HCT116 (cell line): ENCODE measurements at regions not wholly inside any gene's neighbourhood (a gene's known extent, or its start where the extent isn't known, plus 50 kb on each side); places are given as distances from the start of the nearest gene placed in this dataset.

Experiments
- ATF3 ChIP-seq: IDR thresholded peaks from 2 replicates; pipeline ENCODE4 v1.6.1; 2012
- CEBPB ChIP-seq: IDR thresholded peaks from 2 replicates; pipeline ENCODE4 v1.6.1; 2012; ENCODE audit warnings: low read depth
- EGR1 ChIP-seq: IDR thresholded peaks from 2 replicates; pipeline ENCODE4 v1.6.1; 2012; ENCODE audit warnings: low read depth
- EZH2 ChIP-seq: fragments of 200-600 bp; sonication (generic); IDR thresholded peaks from 2 replicates; pipeline ENCODE4 v1.6.1; 2017; ENCODE audit warnings: antibody characterized with exemption, mixed run types
- EZH2phosphoT487 ChIP-seq: fragments of 200-600 bp; IDR thresholded peaks from 2 replicates; pipeline ENCODE4 v1.6.1; 2018; ENCODE audit warnings: antibody characterized with exemption, borderline replicate concordance
- JUND ChIP-seq: IDR thresholded peaks from 2 replicates; pipeline ENCODE4 v1.6.1; 2012
- MAX ChIP-seq: IDR thresholded peaks from 2 replicates; pipeline ENCODE4 v1.6.1; 2012
- POLR2A ChIP-seq: IDR thresholded peaks from 2 replicates; pipeline ENCODE4 v1.7.0; 2011; ENCODE audit warnings: borderline replicate concordance; ENCODE audit not compliant: insufficient read depth, insufficient read length; ENCODE audit errors: extremely low read depth
- POLR2AphosphoS5 ChIP-seq: IDR thresholded peaks from 2 replicates; pipeline ENCODE4 v1.6.1; 2011; ENCODE audit warnings: mild to moderate bottlenecking, low read depth, low read length, moderate library complexity
- RAD21 ChIP-seq: IDR thresholded peaks from 2 replicates; pipeline ENCODE4 v1.6.1; 2012; ENCODE audit warnings: low read depth, mild to moderate bottlenecking
- SP1 ChIP-seq: IDR thresholded peaks from 2 replicates; pipeline ENCODE4 v1.6.1; 2012; ENCODE audit warnings: low read depth
- TCF7L2 ChIP-seq: IDR thresholded peaks from 2 replicates; pipeline ENCODE4 v1.7.0; 2011; ENCODE audit warnings: borderline replicate concordance, inconsistent platforms; ENCODE audit not compliant: insufficient read depth, insufficient read length; ENCODE audit errors: extremely low read depth
- TF ChIP-seq, protein P1 (sequence below), 3 experiments: fragments of 200-600 bp in 1 of 3; sonication (generic) in 1 of 3; IDR thresholded peaks in 2 of 3; conservative IDR thresholded peaks in 1 of 3; 2 replicates each; pipeline ENCODE4 v1.5.1; 2012 to 2017; ENCODE audit warnings: low read depth in 2 of 3, low read length in 2 of 3, antibody characterized with exemption in 1 of 3, borderline replicate concordance in 1 of 3, control low read depth in 1 of 3, mild to moderate bottlenecking in 1 of 3, mixed read lengths in 1 of 3, mixed run types in 1 of 3, moderate library complexity in 1 of 3; ENCODE audit not compliant: insufficient read depth in 1 of 3
- TF ChIP-seq, protein P2 (sequence below): IDR thresholded peaks from 2 replicates; pipeline ENCODE4 v1.6.1; 2012; ENCODE audit warnings: low read depth

DNA sequence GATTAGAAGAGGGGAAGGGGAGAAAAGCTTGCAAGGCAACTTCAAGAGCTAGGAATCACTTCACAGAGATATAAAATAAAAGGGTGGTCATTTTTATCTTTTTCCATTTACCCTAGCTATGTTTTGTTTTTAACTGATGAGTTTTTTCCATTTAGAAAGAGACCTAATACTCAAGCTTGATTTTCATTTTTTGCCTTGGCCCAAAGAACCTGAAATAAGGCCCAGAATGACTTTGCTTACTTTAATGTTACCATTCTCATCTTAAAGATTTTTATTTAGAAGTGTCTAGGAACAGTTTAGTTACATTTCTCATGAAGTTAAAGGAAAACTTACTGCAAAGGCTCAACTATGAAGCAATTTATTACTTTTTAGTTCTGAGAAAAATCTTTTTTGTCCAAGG lies 276.3 kb upstream of the ZSWIM2 start:
- TF ChIP-seq SP1: no peak
- TF ChIP-seq EZH2: no peak
- no peak for TF ChIP-seq POLR2A
- TF ChIP-seq, protein P1, sequence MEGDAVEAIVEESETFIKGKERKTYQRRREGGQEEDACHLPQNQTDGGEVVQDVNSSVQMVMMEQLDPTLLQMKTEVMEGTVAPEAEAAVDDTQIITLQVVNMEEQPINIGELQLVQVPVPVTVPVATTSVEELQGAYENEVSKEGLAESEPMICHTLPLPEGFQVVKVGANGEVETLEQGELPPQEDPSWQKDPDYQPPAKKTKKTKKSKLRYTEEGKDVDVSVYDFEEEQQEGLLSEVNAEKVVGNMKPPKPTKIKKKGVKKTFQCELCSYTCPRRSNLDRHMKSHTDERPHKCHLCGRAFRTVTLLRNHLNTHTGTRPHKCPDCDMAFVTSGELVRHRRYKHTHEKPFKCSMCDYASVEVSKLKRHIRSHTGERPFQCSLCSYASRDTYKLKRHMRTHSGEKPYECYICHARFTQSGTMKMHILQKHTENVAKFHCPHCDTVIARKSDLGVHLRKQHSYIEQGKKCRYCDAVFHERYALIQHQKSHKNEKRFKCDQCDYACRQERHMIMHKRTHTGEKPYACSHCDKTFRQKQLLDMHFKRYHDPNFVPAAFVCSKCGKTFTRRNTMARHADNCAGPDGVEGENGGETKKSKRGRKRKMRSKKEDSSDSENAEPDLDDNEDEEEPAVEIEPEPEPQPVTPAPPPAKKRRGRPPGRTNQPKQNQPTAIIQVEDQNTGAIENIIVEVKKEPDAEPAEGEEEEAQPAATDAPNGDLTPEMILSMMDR (IDR thresholded peaks at IDR 0.05 in 2 of 3, conservative IDR thresholded peaks at IDR 0.05 in 1 of 3; ENCODE audit: borderline replicate concordance in 1 of 3, insufficient read depth in 1 of 3, low read depth in 2 of 3, low read length in 2 of 3): no peak
- TF ChIP-seq JUND: no peak
- TF ChIP-seq, protein P2, sequence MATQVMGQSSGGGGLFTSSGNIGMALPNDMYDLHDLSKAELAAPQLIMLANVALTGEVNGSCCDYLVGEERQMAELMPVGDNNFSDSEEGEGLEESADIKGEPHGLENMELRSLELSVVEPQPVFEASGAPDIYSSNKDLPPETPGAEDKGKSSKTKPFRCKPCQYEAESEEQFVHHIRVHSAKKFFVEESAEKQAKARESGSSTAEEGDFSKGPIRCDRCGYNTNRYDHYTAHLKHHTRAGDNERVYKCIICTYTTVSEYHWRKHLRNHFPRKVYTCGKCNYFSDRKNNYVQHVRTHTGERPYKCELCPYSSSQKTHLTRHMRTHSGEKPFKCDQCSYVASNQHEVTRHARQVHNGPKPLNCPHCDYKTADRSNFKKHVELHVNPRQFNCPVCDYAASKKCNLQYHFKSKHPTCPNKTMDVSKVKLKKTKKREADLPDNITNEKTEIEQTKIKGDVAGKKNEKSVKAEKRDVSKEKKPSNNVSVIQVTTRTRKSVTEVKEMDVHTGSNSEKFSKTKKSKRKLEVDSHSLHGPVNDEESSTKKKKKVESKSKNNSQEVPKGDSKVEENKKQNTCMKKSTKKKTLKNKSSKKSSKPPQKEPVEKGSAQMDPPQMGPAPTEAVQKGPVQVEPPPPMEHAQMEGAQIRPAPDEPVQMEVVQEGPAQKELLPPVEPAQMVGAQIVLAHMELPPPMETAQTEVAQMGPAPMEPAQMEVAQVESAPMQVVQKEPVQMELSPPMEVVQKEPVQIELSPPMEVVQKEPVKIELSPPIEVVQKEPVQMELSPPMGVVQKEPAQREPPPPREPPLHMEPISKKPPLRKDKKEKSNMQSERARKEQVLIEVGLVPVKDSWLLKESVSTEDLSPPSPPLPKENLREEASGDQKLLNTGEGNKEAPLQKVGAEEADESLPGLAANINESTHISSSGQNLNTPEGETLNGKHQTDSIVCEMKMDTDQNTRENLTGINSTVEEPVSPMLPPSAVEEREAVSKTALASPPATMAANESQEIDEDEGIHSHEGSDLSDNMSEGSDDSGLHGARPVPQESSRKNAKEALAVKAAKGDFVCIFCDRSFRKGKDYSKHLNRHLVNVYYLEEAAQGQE: no peak
- TF ChIP-seq TCF7L2: no peak
- no peak for TF ChIP-seq EZH2phosphoT487
- TF ChIP-seq EGR1: no peak
- TF ChIP-seq CEBPB: no peak
- no peak for TF ChIP-seq ATF3
- TF ChIP-seq MAX: no peak
- no peak for TF ChIP-seq POLR2AphosphoS5
- no peak for TF ChIP-seq RAD21
